Mesothelial cell of epicardium (in vitro differentiated cells): ENCODE measurements at regions not wholly inside any gene's neighbourhood (a gene's known extent, or its start where the extent isn't known, plus 50 kb on each side); places are given as distances from the start of the nearest gene placed in this dataset.

Source experiments
- DNase-seq, 2 experiments: peaks; one replicate each; pipeline ENCODE4 v3.0.0; 2021; ENCODE audit warnings: low spot score in 2 of 2; ENCODE audit not compliant: unreplicated experiment in 2 of 2
- H3K27ac Mint-ChIP-seq: 2 replicates; pipeline ENCODE4 v1.8.0; 2021; ENCODE audit warnings: mixed read lengths
- H3K27me3 Mint-ChIP-seq: 2 replicates; pipeline ENCODE4 v1.8.0; 2021; ENCODE audit warnings: low read depth, mixed read lengths
- H3K36me3 Mint-ChIP-seq: 2 replicates; pipeline ENCODE4 v1.8.0; 2021; ENCODE audit warnings: mixed read lengths
- H3K4me1 Mint-ChIP-seq: 2 replicates; pipeline ENCODE4 v1.8.0; 2021; ENCODE audit warnings: mixed read lengths
- H3K4me3 Mint-ChIP-seq: 2 replicates; pipeline ENCODE4 v1.8.0; 2021; ENCODE audit warnings: mild to moderate bottlenecking, moderate library complexity, mixed read lengths
- H3K9me3 Mint-ChIP-seq: 2 replicates; pipeline ENCODE4 v1.8.0; 2021; ENCODE audit warnings: mixed read lengths
- TF ChIP-seq, protein P1 (sequence below): fragments of 200-600 bp; sonication (generic); IDR thresholded peaks from one replicate; pipeline ENCODE4 v1.5.0; 2021; ENCODE audit warnings: antibody characterized with exemption; ENCODE audit not compliant: unreplicated experiment

DNA sequence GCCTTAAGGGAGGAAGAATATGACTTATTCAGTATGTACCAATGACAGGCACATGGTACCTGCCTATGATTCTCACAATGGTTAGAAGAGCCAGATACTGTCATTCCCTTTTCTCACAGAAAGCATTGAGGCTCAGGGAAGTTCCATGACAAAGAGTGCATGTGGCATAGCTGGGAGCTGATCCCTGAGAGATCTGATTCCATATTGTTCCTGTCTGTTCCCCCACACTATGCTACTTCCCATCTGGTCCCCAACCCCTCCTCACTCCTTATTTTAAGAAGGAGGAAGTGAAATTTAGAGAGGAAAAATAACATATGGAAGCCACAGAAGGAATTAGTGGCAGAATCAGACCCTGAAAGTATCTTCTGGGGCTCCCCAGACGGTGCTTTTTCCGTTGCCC is 500.0 kb downstream of the PLPP3 start:
- Mint-ChIP-seq H3K4me3 (no peak overlapping the region), H3K4me1 (peaks cover 4% of the 10 kb centered on the region), H3K27ac (no peak overlapping the region), H3K27me3 (no peaks in the 10 kb centered on the region), H3K9me3 (peaks cover 10% of the 10 kb centered on the region), H3K36me3 (no peaks in the 10 kb centered on the region)
- DNase-seq = no peak
- TF ChIP-seq, protein P1, sequence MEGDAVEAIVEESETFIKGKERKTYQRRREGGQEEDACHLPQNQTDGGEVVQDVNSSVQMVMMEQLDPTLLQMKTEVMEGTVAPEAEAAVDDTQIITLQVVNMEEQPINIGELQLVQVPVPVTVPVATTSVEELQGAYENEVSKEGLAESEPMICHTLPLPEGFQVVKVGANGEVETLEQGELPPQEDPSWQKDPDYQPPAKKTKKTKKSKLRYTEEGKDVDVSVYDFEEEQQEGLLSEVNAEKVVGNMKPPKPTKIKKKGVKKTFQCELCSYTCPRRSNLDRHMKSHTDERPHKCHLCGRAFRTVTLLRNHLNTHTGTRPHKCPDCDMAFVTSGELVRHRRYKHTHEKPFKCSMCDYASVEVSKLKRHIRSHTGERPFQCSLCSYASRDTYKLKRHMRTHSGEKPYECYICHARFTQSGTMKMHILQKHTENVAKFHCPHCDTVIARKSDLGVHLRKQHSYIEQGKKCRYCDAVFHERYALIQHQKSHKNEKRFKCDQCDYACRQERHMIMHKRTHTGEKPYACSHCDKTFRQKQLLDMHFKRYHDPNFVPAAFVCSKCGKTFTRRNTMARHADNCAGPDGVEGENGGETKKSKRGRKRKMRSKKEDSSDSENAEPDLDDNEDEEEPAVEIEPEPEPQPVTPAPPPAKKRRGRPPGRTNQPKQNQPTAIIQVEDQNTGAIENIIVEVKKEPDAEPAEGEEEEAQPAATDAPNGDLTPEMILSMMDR = no peak

DNA sequence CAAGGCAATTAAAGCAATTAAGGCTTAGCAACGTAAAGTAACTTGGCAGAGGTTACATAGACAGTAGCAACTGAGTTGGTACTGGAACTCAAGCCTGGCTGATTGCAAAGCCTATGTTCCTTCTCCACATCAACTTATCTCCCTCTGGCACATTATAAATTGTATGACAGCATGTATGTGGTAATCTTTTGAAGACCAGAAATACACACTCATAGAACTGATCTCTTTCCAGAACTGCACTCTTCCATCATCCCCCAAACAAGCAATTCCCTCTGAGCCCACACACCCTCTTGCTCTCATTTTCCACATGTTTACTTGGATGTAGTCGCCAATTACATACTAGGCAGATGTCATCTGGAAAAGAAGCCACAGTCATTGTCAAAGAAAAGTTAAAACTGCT is 502.2 kb downstream of the PLPP3 start:
- Mint-ChIP-seq H3K4me3 (no peak overlapping the region), H3K27ac (no peak overlapping the region), H3K36me3 (no peaks in the 10 kb centered on the region), H3K27me3 (no peaks in the 10 kb centered on the region), H3K9me3 (peaks cover 10% of the 10 kb centered on the region), H3K4me1 (peaks cover 4% of the 10 kb centered on the region)
- TF ChIP-seq, protein P1 = no peak
- DNase-seq = no peak

DNA sequence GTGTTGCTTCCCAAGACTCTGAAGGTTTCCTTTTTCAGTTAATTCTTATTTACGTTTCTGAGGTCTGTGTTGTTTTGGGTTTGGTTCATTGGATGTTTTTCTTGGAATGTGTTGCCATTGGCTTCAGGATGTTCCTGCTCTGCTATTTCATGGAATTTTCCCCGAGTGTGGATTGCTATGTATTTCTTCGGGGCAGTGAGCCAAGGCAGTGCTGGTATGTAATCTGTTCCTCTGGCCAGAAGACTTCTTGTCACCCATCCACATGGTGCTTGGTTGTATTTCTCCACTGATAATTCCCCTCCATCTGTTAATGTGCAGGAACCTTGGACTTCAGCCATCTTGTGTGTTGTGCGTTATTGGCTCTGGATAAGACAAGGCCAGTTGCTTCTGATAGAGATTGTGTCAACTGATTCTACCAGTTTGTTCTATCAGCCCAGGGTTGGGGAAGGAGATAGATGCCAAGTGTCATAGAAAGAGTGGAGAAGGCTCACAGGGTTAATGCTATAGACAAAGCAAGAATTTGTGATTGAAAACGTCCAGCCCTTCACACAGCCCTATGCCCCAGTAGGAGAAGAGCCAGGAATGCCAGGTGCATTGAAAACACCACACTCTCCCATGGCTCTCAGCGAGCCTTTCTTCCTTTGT is 505.2 kb downstream of the PLPP3 start:
- H3K4me3 Mint-ChIP-seq = no peak overlapping the region
- H3K27me3 Mint-ChIP-seq = no peaks in the 10 kb centered on the region
- DNase-seq = no peak
- TF ChIP-seq, protein P1 = no peak
- no peaks in the 10 kb centered on the region for H3K4me1 Mint-ChIP-seq
- no peak overlapping the region for H3K27ac Mint-ChIP-seq
- H3K36me3 Mint-ChIP-seq = no peaks in the 10 kb centered on the region
- peaks cover 10% of the 10 kb centered on the region for H3K9me3 Mint-ChIP-seq

DNA sequence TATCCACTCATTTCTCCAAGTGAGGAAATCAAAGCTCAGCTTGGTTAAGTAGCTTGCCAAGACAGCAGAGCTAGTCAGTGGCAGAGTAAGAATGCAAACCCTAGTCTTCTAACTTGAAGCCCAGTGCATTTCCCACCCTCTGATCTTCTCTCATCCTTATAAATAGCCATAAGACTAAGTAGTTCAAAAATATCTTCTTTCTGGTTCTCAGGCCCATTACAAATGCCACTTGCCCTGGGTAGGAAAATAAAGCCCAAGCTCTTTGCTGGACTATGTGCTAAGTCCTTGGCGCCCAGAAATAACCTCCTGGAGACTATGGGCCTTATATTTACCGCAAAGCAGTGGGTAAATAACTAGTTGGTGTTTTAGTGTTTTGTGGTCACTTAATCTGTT is 505.8 kb downstream of the PLPP3 start:
- no peak for DNase-seq
- H3K27me3 Mint-ChIP-seq = no peaks in the 10 kb centered on the region
- H3K4me3 Mint-ChIP-seq = no peak overlapping the region
- peaks cover 10% of the 10 kb centered on the region for H3K9me3 Mint-ChIP-seq
- TF ChIP-seq, protein P1 = no peak
- H3K4me1 Mint-ChIP-seq = no peaks in the 10 kb centered on the region
- no peaks in the 10 kb centered on the region for H3K36me3 Mint-ChIP-seq
- no peak overlapping the region for H3K27ac Mint-ChIP-seq

DNA sequence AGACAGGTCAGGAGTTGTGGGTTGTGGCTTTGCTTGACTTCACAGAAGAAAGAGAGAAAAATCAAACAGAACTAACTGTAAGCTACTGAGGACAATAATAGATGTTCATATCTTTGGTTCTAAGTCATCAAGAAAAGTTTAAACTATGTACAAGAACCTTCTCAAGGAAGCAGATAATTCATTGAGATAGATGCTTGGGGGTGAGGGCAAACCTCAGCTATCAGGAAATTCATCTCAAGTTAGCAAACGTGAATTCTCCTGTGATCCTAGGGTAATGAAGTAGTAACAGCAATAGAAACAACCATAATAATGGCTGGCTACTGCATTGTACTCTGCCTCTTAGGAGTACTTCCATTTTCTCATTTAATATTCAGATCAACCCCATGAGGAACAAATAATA is 506.2 kb downstream of the PLPP3 start:
- Mint-ChIP-seq H3K4me3 (no peak overlapping the region), H3K4me1 (peaks cover 3% of the 10 kb centered on the region), H3K27ac (no peak overlapping the region), H3K27me3 (no peaks in the 10 kb centered on the region), H3K9me3 (peaks cover 10% of the 10 kb centered on the region), H3K36me3 (no peaks in the 10 kb centered on the region)
- TF ChIP-seq, protein P1 = no peak
- no peak for DNase-seq

DNA sequence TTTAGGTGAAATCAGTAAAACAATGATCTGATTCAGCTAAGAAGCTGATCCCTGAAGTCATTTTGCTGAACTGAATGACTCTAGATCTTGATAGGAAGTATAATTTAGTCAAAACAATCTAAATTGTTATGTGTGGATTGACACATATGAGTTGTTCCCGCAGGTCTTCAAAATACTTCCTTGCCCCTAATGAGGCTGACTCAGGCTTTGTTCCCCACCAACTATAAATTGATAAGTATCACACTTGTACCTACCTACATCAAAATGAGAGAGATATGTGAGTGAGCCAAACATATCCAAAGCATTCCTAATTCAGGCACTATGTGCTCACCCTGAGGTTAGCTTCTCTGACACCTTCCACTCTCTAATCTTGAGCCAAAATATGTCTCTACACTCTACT is 507.1 kb downstream of the PLPP3 start:
- TF ChIP-seq, protein P1 = no peak
- Mint-ChIP-seq H3K27ac (no peak overlapping the region), H3K9me3 (peaks cover 10% of the 10 kb centered on the region), H3K36me3 (no peaks in the 10 kb centered on the region), H3K4me1 (peaks cover 3% of the 10 kb centered on the region), H3K27me3 (no peaks in the 10 kb centered on the region), H3K4me3 (no peak overlapping the region)
- DNase-seq = no peak
